GM19397 (cell line): ENCODE measurements at regions not wholly inside any gene's neighbourhood (a gene's known extent, or its start where the extent isn't known, plus 50 kb on each side); places are given as distances from the start of the nearest gene placed in this dataset.

Experiments
- ATAC-seq: cut with Tn5 transposase; IDR thresholded peaks from one replicate; pipeline ENCODE4 v1.9.1; 2021; ENCODE audit warnings: mild to moderate bottlenecking, moderate library complexity; ENCODE audit not compliant: unreplicated experiment

- ATAC-seq = no peak
Measured at GRCh38 chr2:118791483-118791882, 56.0 kb downstream of the EN1 start.

- ATAC-seq = no peak
Measured at GRCh38 chr2:118786746-118787145, 60.7 kb downstream of the EN1 start.

- ATAC-seq = no peak
Measured at GRCh38 chr2:118784860-118785259, 62.6 kb downstream of the EN1 start.

- no peak for ATAC-seq
Measured at GRCh38 chr2:118779362-118779761, 68.1 kb downstream of the EN1 start.

DNA sequence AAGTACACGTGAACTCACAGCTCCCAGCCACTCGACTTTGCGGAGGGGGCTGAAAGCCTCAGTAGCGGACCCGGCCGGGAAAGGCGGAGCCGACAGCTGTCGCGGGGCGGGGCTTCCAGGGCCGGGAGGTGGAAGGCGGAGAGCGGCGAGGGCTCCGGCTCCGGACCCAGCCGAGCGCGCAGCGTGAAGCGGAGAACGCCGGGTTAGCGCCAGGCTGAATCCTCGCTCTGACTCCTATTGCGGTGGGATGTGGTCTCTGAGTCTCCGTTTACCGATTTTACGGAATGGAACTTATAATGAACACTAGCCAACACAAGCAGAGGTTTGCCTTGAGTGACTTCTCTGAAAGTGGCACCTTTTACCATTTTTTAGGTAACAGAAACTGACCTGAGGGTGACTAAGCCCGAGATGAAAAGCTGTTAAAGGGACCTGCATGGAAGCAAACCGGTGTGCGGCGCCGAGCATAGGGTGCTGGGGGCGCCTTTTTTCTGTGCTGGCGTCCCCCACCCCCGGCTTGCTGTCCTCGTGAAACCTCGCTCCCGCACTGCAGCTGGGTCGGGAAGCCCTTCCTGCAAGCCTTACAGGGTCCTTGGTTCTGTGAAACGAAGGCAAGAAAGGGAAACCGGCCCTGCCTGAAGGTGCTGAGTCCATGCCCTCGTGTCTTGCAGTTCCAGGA, 72.9 kb downstream of the EN1 start:
- peak; percentile 67 for ATAC-seq

- ATAC-seq = no peak
Measured at GRCh38 chr2:118773826-118774225, 73.6 kb downstream of the EN1 start.

DNA sequence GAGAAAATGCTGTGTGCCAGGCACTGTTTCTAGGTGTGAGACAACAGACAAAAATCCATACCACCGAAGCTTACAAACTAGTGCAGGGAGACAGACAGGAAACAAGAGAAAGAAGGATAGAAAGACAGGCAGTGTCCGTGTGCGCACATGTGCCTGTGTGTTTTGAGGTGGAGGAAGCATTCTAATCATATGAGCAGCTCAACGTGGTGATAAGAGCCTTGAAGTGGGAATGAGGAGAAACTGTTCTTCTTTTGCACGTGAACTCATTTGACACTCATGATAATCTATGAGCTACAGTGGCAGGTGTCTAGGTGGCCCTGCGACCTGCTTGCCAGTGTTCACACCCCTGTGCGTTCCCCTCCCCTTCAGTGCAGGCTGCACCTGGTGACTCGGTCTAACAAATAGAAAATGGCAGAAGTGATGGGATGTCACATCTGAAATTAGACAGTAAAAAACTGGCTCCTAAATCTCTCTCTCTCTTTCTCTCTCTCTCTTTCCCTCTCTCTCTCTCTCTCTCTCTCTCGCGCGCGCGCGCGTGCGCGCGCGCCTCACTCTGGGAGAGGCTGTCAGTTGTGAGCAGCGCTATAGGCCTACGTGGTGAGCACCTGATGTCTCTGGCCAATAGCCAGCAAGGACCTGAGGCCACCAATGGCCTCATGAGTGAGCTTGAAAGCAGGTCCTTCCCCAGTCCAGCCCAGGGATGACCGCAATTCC, 74.8 kb downstream of the EN1 start:
- no peak for ATAC-seq

- ATAC-seq = no peak
Measured at GRCh38 chr2:118769707-118770400, 77.6 kb downstream of the EN1 start.

DNA sequence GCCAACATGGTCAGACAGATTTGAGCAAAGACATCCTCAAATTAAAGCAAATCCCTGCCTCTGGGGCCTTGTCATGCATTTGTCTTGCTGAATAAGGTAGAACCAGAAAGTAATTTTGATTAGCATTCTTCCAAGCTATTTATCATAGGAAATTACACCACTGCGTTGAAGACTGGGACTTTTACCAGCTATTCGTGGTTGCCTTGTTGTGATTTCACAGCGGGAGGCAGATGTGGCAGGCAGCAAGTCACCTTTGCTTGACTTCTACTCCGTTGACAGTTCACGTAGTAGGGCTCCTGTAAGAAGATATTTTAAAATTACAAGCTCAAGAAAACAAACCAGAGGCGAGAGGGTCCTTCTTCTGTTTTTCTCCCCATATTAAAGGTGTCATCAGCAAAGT, 80.6 kb downstream of the EN1 start:
- ATAC-seq = no peak

DNA sequence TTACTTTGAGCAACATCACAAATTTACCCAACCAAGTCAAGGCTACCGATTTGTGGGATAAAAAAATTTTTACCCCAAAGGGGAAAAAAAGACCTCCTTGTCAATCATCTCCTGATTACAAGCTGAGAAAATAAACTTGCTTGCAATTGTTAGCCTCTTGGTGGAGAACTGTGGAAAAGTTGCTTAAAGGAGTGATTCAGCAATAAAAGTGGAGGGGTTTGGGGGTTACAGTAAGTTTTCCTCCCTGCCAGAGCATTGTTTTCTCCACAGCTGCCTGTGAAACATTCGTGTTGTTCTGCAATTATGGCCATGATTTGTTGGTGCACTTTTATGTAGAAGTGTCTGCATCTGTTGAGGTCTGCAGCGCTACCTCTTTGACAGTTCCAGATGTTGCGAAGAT, 82.6 kb downstream of the EN1 start:
- no peak for ATAC-seq

DNA sequence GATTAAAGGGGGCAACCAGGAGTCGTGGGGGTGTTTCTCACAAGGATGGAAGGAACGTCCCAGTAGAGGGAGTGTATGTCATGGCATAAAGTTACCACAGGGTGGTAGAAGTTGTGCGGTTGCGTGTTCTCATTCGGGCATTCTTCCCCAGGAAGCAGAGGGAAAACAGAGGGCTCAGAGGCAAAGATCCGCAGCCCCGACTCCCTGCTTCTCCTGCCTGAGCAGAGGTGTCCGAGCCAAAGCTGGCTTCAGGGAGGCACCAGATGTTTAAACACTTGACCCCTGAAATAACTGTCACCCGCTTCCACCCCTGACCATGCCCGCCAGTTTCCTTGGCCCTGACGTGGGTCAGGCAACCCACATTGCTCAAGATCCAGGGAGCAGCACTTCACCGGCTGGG, 83.7 kb downstream of the EN1 start:
- no peak for ATAC-seq

- ATAC-seq = no peak
Measured at GRCh38 chr2:118762290-118762689, 85.2 kb downstream of the EN1 start.

DNA sequence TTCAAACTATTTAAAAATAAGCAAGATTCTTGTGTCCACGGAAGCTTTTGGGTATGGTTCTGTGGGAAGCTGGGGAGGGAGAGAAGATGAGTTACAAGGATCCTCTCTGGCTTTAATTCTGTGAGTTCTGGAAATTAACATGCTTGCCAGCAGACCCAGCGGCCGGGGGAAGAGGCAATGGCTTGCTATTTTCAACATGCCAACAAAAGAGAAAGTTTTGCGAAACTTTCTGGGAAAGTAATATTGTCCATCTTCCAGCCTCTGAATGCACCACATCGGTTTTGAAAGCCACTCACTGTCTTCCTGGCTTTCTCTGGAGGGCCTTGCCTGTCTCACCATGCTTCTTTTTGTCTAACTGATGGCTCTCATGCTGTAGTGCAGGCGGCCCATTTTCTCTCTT, 85.7 kb downstream of the EN1 start:
- ATAC-seq = no peak

GRCh38 chr2:118755901-118756300, 91.5 kb downstream of the EN1 start:
- no peak for ATAC-seq

GRCh38 chr2:118755384-118755783, 92.1 kb downstream of the EN1 start:
- no peak for ATAC-seq

- no peak for ATAC-seq
Measured at GRCh38 chr2:118752762-118753429, 94.6 kb downstream of the EN1 start.

DNA sequence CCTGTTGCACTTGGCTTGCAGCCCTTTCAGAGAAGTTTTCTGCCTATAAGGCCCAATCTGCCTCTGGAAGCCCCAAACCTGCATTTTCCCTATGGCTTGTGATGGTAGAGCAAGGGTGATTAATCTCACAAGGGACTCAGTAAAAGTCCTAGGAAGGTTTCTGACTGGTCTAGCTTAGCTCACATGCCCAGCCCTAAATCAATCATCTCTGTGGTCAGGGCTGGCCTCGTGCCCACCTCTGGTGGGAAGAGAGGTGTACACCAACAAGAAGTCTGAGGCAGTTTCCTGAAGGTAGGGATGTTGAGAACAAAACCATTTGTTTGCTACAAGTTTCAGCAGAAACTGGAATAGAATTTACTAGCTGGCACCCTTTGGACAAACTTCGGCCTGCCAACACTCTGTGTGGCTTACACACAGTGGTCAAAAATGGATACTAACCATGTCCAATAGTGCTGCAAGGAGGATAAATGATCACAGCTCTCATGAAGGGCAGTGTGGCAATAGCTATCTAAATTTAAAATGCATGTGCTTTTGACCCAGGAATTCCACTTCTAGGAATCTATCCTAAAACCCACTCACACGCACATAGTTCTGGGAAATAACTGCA, 96.4 kb downstream of the EN1 start:
- no peak for ATAC-seq

- no peak for ATAC-seq
Measured at GRCh38 chr2:118748245-118748885, 99.1 kb downstream of the EN1 start.

- ATAC-seq = no peak
Measured at GRCh38 chr2:118747637-118748036, 99.8 kb downstream of the EN1 start.

DNA sequence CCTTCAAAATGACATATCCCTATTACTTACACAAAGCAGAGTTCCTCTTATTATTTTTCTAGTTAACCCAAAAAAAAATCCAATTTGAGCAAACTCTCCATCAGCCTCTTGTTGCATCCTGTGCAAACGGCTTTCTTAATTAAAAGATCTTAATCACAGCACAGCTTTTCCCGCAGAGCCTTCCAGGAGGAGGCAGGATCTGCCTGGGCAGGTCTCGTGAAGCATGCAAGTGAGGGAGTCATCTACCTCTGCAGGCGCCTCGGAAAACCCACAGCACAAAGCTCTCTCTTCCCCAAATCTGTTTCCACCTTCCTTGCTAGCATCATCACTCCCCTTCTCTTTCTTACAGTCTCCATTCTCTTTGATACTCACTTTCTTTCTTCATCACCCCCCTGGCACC, 100.4 kb downstream of the EN1 start:
- no peak for ATAC-seq
